ENCODE measurements at regions not wholly inside any gene's neighbourhood (a gene's known extent, or its start where the extent isn't known, plus 50 kb on each side); places are given as distances from the start of the nearest gene placed in this dataset.

DNA sequence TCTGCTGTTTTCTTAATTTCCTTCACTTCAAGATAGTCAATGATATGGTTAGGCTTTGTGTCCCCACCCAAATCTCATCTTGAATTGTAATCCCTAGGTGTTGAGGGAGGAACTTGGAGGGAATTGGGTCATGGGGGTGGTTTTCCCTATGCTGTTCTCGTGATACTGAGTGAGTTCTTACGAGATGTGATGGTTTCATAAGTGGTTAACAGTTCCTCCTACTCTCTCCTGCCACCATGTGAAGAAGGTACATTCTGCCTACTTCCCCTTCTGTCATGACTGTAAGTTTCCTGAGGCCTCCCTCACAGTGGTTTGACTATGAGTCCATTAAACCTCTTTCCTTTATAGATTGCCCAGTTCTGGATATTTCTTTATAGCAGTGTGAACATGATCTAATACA is 74.0 kb upstream of the SAMSN1 start:
- TF ChIP-seq, protein P1, sequence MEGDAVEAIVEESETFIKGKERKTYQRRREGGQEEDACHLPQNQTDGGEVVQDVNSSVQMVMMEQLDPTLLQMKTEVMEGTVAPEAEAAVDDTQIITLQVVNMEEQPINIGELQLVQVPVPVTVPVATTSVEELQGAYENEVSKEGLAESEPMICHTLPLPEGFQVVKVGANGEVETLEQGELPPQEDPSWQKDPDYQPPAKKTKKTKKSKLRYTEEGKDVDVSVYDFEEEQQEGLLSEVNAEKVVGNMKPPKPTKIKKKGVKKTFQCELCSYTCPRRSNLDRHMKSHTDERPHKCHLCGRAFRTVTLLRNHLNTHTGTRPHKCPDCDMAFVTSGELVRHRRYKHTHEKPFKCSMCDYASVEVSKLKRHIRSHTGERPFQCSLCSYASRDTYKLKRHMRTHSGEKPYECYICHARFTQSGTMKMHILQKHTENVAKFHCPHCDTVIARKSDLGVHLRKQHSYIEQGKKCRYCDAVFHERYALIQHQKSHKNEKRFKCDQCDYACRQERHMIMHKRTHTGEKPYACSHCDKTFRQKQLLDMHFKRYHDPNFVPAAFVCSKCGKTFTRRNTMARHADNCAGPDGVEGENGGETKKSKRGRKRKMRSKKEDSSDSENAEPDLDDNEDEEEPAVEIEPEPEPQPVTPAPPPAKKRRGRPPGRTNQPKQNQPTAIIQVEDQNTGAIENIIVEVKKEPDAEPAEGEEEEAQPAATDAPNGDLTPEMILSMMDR (conservative IDR thresholded peaks at IDR 0.05) = no peak
- TF ChIP-seq EZH2 (IDR thresholded peaks at IDR 0.05; ENCODE audit: low read depth) = no peak
